GM18498 (cell line): ENCODE measurements at regions not wholly inside any gene's neighbourhood (a gene's known extent, or its start where the extent isn't known, plus 50 kb on each side); places are given as distances from the start of the nearest gene placed in this dataset.

Experiments used
- ATAC-seq: cut with Tn5 transposase; IDR thresholded peaks from one replicate; pipeline ENCODE4 v1.9.1; 2021; ENCODE audit warnings: mild to moderate bottlenecking, moderate library complexity; ENCODE audit not compliant: unreplicated experiment

DNA sequence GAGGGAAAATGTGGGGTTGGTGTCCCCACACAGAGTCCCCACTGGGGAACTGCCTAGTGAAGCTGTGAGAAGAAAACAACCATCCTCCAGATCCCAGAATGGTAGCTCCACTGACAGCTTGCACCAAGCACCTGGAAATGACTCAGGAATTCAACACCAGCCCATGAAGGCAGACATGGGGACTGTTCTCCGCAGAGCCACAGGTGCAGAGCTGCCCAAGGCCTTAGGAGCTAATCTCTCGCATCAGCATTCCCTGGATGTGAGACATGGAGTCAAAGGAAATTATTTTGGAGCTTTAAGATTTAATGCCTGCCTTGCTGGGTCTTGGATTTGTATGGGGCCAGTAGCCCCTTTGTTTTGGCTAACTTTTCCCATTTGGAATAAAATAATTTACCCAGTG, 367.9 kb downstream of the FAM133A start:
- ATAC-seq = no peak

DNA sequence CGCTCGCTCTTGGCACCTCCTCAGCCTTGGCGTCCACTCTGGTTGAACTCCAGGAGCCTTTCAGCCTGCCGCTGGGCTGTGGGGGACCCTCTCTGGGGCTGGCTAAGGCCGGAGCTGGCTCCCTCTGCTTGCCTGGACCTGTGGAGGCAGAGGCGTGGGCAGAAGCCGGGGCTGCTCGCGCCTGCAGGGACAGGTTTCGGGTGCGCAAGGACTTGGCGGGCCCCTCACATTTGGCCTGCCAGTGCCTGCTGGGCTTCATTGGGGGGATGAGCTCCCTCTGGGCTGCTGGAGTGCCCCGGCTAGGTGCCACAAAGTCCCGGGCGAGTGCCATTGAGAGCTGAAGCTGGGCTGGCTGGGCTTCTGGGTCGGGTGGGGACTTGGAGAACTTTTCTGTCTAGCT, 371.7 kb downstream of the FAM133A start:
- no peak for ATAC-seq

DNA sequence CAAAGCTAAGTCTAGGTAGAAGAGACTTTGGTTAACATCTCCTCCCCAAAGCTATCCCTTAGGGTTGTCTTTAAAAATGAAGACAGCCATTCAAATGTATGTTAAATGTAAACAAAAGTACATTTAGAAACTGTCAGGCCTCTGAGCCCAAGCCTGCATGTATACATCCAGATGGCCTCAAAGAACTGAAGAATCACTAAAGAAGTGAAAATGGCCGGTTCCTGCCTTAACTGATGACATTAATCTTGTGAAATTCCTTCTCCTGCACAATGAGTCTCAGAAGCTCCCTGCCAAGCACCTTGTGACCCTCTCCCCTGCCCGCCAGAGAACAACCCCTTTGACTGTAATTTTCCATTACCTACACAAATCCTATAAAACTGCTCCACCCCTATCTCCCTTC, 377.9 kb downstream of the FAM133A start:
- no peak for ATAC-seq

DNA sequence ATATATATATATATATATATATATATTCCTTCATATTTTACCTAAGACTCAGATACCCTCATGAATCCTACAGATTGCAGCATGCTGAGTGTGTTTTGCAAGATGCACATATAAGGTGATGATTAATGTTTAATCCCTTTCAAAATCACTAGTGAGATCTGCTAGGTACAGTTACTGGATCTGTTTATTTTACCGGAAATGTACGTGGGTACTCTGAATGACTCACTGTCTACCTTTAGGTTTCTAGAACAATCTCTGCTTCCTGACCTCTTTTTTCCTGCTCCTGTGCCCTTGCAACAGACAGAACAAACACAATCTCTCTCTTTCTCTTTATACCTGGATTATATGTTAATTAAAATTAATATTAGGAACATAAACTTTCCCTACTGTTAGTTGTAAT, 379.6 kb downstream of the FAM133A start:
- no peak for ATAC-seq

GRCh38 chrX:94057385-94057784, 383.4 kb downstream of the FAM133A start:
- no peak for ATAC-seq

- no peak for ATAC-seq
Measured at GRCh38 chrX:94058728-94059382, 384.8 kb downstream of the FAM133A start.

DNA sequence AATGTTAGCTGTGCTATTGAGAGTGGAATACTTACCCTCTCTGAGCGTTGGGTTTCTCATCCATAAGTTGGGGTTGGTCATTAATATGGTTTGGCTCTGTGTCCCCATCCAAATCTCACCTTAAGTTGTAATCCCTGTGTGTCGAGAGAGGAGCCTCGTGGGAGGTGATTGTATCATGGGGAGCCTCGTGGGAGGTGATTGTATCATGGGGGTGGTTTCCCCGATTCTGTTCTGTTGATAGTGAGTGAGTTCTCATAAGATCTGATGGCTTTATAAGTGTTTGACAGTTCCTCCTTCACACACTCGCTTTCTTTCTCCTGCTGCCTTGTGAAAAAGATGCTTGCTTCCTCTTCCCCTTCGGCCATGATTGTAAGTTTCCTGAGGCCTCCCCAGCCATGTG, 391.1 kb downstream of the FAM133A start:
- no peak for ATAC-seq

DNA sequence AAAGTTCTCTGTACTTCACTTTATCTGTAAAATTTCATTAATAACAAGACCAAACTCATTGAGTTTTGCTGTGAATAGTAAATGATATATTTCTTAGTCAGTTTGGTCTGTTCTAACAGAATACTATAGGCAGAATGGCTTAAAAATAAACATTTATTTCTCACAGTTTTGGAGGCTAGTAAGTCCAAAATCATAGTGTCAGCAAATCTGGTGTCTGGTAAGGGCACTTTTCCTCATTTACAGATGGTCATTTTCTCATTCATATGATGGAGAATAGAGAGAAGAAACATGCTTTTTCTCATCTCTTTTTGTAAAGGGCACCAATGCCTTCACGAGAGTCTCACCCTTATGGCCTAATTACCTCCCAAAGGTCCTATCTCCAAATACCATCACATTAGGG, 415.1 kb downstream of the FAM133A start:
- ATAC-seq = no peak

DNA sequence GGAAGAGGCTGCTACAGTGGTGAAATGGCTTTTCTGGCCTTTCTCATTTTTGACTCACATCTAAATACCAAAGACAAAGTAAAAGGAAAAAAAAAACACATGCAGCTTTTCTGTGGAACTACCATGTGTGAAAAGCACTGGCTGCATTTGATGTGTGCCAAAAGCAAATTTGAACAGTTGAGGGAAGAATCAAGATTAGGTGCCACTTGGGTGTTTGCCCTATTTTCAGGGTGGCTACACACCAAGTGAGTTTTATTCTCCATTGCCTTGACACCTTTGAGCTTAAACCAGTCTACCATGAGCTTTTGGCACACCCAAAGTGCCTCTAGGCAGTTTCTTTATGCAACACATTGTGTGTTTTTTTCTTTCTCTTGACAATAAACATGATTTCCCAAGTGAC, 423.9 kb downstream of the FAM133A start:
- ATAC-seq = no peak

DNA sequence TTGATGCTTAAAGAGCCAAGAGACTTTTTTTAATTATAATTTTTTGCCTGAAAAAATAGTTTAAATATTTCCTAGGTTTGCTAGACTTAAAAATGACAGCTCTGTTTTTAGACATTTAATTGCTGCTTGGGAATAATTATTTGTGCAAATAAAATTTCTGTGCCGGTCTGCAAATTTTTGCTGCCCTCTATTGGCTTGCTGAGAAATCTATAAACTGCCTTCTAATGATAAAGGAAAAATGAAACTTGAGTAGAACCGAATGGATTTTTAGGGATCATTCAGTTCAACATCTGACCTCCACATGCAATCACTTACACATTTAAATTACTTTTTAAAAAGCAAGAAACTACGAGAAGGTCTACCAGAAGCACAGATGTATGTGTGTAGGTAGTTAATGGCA, 434.0 kb downstream of the FAM133A start:
- no peak for ATAC-seq

GRCh38 chrX:94114362-94114761, 440.4 kb downstream of the FAM133A start:
- ATAC-seq = no peak

- no peak for ATAC-seq
Measured at GRCh38 chrX:94121799-94122198, 447.8 kb downstream of the FAM133A start.

- ATAC-seq = no peak
Measured at GRCh38 chrX:94123062-94123461, 449.1 kb downstream of the FAM133A start.

DNA sequence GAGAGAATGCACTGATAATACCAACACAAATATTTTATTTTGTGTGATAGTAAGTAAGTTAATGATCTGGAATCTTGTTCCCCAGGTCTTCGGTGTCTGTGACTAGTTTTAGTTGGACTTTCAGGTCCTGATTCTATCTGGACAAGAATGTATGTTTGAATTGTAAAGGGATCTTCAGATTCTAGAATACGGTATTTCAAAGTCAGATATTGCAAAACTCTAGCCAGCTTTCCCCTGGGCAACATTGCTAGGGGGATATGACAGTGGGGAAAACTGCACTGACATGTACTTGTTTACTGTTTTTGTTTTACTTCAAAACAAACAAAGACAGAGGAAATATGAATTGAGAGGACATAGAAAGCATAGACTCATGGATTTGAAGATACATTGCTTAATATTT, 489.0 kb downstream of the FAM133A start:
- ATAC-seq = no peak

GRCh38 chrX:94178145-94178788, 504.3 kb downstream of the FAM133A start:
- no peak for ATAC-seq

GRCh38 chrX:94204524-94204923, 530.5 kb downstream of the FAM133A start:
- ATAC-seq = no peak

DNA sequence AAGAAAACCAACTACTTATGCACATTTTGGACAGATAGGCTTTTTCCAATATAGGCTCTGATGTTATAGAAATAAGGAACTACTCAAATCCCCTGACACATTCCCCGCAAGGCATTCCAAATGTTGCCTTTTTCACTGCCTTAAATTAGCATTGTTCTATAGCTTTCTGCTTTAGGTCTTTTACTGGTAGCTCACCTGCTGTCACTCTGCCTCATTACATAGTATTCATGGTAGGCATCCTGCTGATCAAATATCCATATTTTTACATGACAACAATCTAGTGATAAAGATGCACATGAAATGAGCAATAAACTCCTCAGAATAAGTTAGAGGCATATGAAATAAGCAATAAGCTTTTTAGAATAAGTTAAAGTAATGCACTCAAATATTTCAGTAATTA, 542.7 kb downstream of the FAM133A start:
- ATAC-seq = no peak

- ATAC-seq = no peak
Measured at GRCh38 chrX:94252211-94252610, 578.2 kb downstream of the FAM133A start.

- no peak for ATAC-seq
Measured at GRCh38 chrX:94256396-94256795, 582.4 kb downstream of the FAM133A start.

- ATAC-seq = no peak
Measured at GRCh38 chrX:94265323-94265722, 591.3 kb downstream of the FAM133A start.

GRCh38 chrX:94288325-94288724, 614.3 kb downstream of the FAM133A start:
- ATAC-seq = no peak

DNA sequence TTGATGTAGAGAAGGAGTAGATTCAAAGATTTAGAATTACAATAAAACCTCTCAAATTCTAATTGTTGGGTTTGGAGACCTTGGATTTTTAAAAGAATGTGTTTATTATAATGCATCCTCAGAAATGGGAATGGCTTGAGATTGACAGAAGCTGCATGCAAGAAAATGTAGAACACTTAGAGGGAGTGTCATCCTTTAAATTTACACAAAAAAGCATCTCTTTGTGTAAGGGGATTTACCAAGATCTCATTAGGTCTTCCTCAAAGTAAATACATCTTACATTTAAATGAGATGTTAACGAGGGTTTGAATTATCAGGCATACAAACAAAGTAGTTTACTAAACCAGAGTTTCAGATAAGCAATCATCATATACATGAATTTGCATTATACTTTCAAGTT, 615.0 kb downstream of the FAM133A start:
- no peak for ATAC-seq

DNA sequence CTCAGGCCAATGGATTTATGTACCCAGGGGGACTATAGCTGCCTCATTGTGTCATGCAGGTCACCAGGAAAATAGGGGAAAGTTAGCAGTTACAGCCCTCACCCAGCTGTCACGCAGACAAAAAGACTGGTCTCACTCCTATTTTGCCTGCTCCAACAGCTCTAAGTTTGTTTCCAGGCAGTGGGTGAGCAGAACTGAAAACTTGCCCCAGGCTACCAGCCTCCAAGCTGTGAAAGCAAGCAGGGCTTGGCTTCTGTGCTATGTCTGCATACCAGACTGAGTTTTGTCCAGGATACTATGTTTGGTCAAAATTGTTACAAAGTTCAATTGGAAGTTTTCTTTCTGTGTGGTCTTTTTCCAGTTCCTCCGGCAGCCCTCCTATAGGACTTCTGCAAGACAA, 628.4 kb downstream of the FAM133A start:
- no peak for ATAC-seq
